CD4-positive, alpha-beta T cell (primary cell): ENCODE measurements at regions not wholly inside any gene's neighbourhood (a gene's known extent, or its start where the extent isn't known, plus 50 kb on each side); places are given as distances from the start of the nearest gene placed in this dataset.

Experiments
- ATAC-seq: fragments of 200-7000 bp; cut with Tn5 transposase; one replicate; pipeline ENCODE4 v1.10.0; 2022; ENCODE audit warnings: mild to moderate bottlenecking; ENCODE audit not compliant: poor library complexity
- CTCF ChIA-PET: fragments of 350-600 bp; sonication (Branson Sonifier 250); formaldehyde crosslinking; loops from one replicate; lab custom pipeline; 2021; ENCODE audit warnings: antibody characterized with exemption, inconsistent platforms; lab: Charles Lee
- POLR2A ChIA-PET: fragments of 350-600 bp; sonication (Branson Sonifier 250); formaldehyde crosslinking; loops from one replicate; lab custom pipeline; 2021; ENCODE audit warnings: antibody characterized with exemption, inconsistent platforms; lab: Charles Lee
- DNase-seq, 14 experiments: peaks; one replicate each; pipeline ENCODE4 v3.0.0-alpha.2; 2013 to 2020; ENCODE audit warnings: mixed read lengths in 2 of 14
- H3K27ac ChIP-seq, 2 donors: one replicate each; pipeline versions ENCODE4 v1.5.1 to v1.7.0; 2013; ENCODE audit warnings: low read length in 2 of 2, low read depth in 1 of 2, mild to moderate bottlenecking in 1 of 2
- H3K27me3 ChIP-seq, 2 experiments: 1 replicate in 1 of 2; 2 replicates in 1 of 2; pipeline versions ENCODE4 v1.6.1 to v1.7.0; 2013; ENCODE audit warnings: low read length in 2 of 2, control low read depth in 1 of 2, mild to moderate bottlenecking in 1 of 2, moderate library complexity in 1 of 2; ENCODE audit not compliant: insufficient read depth in 2 of 2, control insufficient read depth in 1 of 2
- H3K36me3 ChIP-seq: one replicate; pipeline ENCODE4 v1.6.1; 2013; ENCODE audit warnings: low read length, control low read depth; ENCODE audit not compliant: insufficient read depth
- H3K4me1 ChIP-seq: one replicate; pipeline ENCODE4 v1.6.1; 2013; ENCODE audit warnings: low read length, control low read depth; ENCODE audit not compliant: insufficient read depth
- H3K4me3 ChIP-seq: one replicate; pipeline ENCODE4 v1.5.1; 2013; ENCODE audit warnings: mild to moderate bottlenecking, low read length, moderate library complexity
- H3K9me3 ChIP-seq, 2 experiments: 1 replicate in 1 of 2; 2 replicates in 1 of 2; pipeline versions ENCODE4 v1.6.1 to v1.7.0; 2013; ENCODE audit warnings: low read length in 2 of 2, mild to moderate bottlenecking in 2 of 2, control low read depth in 1 of 2, moderate library complexity in 1 of 2; ENCODE audit not compliant: control insufficient read depth in 1 of 2, insufficient read depth in 1 of 2
- H3K27ac Mint-ChIP-seq: one replicate; pipeline ENCODE4 v1.8.0; 2020; ENCODE audit warnings: mixed read lengths
- H3K27me3 Mint-ChIP-seq: one replicate; pipeline ENCODE4 v1.8.0; 2021; ENCODE audit warnings: mixed read lengths
- H3K36me3 Mint-ChIP-seq: one replicate; pipeline ENCODE4 v1.8.0; 2021; ENCODE audit warnings: low read depth, mixed read lengths
- H3K4me1 Mint-ChIP-seq: one replicate; pipeline ENCODE4 v1.8.0; 2021; ENCODE audit warnings: low read depth, mixed read lengths
- H3K4me3 Mint-ChIP-seq: one replicate; pipeline ENCODE4 v1.8.0; 2020; ENCODE audit warnings: mild to moderate bottlenecking, mixed read lengths
- H3K9me3 Mint-ChIP-seq: one replicate; pipeline ENCODE4 v1.8.0; 2020; ENCODE audit warnings: mixed read lengths
- CTCF ChIP-seq: fragments of 200-600 bp; IDR thresholded peaks from one replicate; pipeline ENCODE4 v1.8.0; 2022; ENCODE audit warnings: antibody characterized with exemption, mild to moderate bottlenecking
- intact Hi-C, 2 experiments: fragments of 100-400 bp; cut with DNase I in 1 of 2; cut with micrococcal nuclease in 1 of 2; formaldehyde crosslinking; loops; one replicate each; pipeline versions ENCODE4 v1.15.1 to v1.9.0; 2023 to 2025; cut with DNase I, micrococcal nuclease

- H3K4me3 Mint-ChIP-seq = peak overlapping the region; percentile 83
- CTCF ChIA-PET = interaction anchor here (0.6 to 2.2 kb wide), 4 partner anchors 37 to 726 kb away, joined by 3 to 12 read pairs (median 5); no protein-coding TSS in a partner anchor
- H3K27ac Mint-ChIP-seq = peak overlapping the region; percentile 72
- POLR2A ChIA-PET = interaction anchor here (0.6 to 2.6 kb wide), 7 partner anchors 19 to 67 kb away, joined by 3 to 10 read pairs (median 3); no protein-coding TSS in a partner anchor
- Histone ChIP-seq H3K36me3 (peaks cover 4% of the 10 kb centered on the region), H3K9me3 (no peaks in the 10 kb centered on the region), H3K27ac (no peak overlapping the region), H3K27me3 (peaks cover 0 to 10% of the 10 kb centered on the region in 2 experiments), H3K4me3 (peak overlapping the region; percentile 39), H3K4me1 (peaks cover 56% of the 10 kb centered on the region)
- intact Hi-C loops = loop anchor here in 1 of 2 experiments (2.0 to 5.0 kb wide), 2 partner anchors 60 to 79 kb away; partner anchors contain the start of gene PPARA
- peak in 1 of 14 experiments; percentile 26 for DNase-seq
- no peak for ATAC-seq
- peaks cover 44% of the 10 kb centered on the region for H3K4me1 Mint-ChIP-seq
- TF ChIP-seq CTCF = no peak
- no peaks in the 10 kb centered on the region for H3K27me3 Mint-ChIP-seq
- H3K9me3 Mint-ChIP-seq = no peaks in the 10 kb centered on the region
- peaks cover 4% of the 10 kb centered on the region for H3K36me3 Mint-ChIP-seq
These were observed 77.2 kb upstream of the PPARA start for GRCh38 chr22:46072981-46073682.

GRCh38 chr22:46073683-46074504 is 76.4 kb upstream of the PPARA start:
- H3K27me3 Mint-ChIP-seq = no peaks in the 10 kb centered on the region
- H3K4me1 ChIP-seq = peaks cover 52% of the 10 kb centered on the region
- no peaks in the 10 kb centered on the region for H3K9me3 Mint-ChIP-seq
- H3K9me3 ChIP-seq = no peaks in the 10 kb centered on the region
- intact Hi-C loops = loop anchor here in 1 of 2 experiments (2.0 to 5.0 kb wide), 3 partner anchors 41 to 78 kb away; partner anchors contain the start of gene PPARA
- CTCF ChIA-PET = interaction anchor here (1.6 to 2.2 kb wide), 2 partner anchors 43 to 68 kb away, joined by 3 to 12 read pairs; no protein-coding TSS in a partner anchor
- no peak for TF ChIP-seq CTCF
- DNase-seq (peak in 1 of 14 experiments; percentile 29), ATAC-seq (no peak)
- peaks cover 37% of the 10 kb centered on the region for H3K4me1 Mint-ChIP-seq
- H3K4me3 Mint-ChIP-seq = peak overlapping the region; percentile 78
- H3K36me3 ChIP-seq = peaks cover 4% of the 10 kb centered on the region
- H3K27ac Mint-ChIP-seq = no peak overlapping the region
- H3K4me3 ChIP-seq = no peak overlapping the region
- peaks cover 4% of the 10 kb centered on the region for H3K36me3 Mint-ChIP-seq
- POLR2A ChIA-PET = interaction anchor here (0.8 to 2.6 kb wide), 2 partner anchors 20 to 38 kb away, joined by 5 to 10 read pairs; no protein-coding TSS in a partner anchor
- no peak overlapping the region for H3K27ac ChIP-seq
- H3K27me3 ChIP-seq = peaks cover 0 to 10% of the 10 kb centered on the region in 2 experiments

DNA sequence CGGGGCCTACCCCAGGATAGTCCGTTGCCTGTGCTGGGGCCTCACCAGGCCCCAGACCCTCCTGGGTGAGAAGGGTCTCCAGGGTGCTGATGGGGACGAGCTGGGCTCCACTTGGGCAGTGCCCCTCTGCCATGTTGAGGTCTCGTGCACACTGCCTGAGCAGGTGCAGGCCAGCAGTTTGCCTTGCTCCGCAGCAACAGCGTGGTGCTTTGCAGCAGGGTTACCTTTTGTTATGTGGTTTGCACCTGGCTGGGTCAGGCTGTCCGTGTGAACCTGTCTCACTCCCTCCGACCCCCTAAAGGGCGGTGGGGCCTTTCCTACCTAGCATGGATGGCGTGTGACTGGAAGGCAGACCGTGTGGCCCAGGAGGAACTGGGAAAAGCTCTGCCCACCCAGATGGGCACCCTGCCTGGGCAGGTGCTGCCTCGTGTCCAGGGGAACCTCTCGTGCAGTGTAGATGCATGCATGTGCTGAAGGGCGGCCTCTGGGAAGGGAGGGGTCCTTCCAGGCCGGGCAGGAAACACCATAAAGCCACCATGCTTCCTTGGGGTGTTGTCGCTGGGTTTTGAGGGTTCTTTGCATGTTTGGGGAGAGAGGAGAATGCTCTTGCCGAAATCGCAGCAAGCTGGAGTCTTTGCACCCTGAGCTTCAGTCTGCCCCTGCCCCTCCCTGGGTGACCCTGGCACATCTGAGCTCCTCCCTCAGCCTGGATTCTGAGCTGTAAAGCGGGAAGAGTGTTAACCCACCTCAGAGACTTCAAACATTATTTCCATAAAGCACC is 75.4 kb upstream of the PPARA start:
- Mint-ChIP-seq H3K9me3 (no peaks in the 10 kb centered on the region), H3K36me3 (peaks cover 4% of the 10 kb centered on the region), H3K27me3 (no peaks in the 10 kb centered on the region), H3K27ac (peak overlapping the region; percentile 30), H3K4me1 (peaks cover 29% of the 10 kb centered on the region), H3K4me3 (peak overlapping the region; percentile 60)
- Histone ChIP-seq H3K36me3 (peaks cover 7% of the 10 kb centered on the region), H3K27ac (no peak overlapping the region), H3K4me1 (peaks cover 41% of the 10 kb centered on the region), H3K9me3 (no peaks in the 10 kb centered on the region), H3K4me3 (no peak overlapping the region), H3K27me3 (peaks cover 0 to 4% of the 10 kb centered on the region in 2 experiments)
- TF ChIP-seq CTCF = no peak
- POLR2A ChIA-PET = interaction anchor here (1.0 to 2.2 kb wide), 2 partner anchors 39 to 61 kb away, joined by 3 to 10 read pairs; no protein-coding TSS in a partner anchor
- CTCF ChIA-PET = no interaction called here
- DNase-seq (no peak), ATAC-seq (no peak)
- intact Hi-C loops = loop anchor here in 1 of 2 experiments (2.0 to 5.0 kb wide), 2 partner anchors 40 to 77 kb away; partner anchors contain the start of gene PPARA
